K562 (cell line): ENCODE measurements at regions not wholly inside any gene's neighbourhood (a gene's known extent, or its start where the extent isn't known, plus 50 kb on each side); places are given as distances from the start of the nearest gene placed in this dataset.

Experiments used
- CBX2 ChIP-seq: fragments of 200-600 bp; sonication (generic); IDR thresholded peaks from one replicate; pipeline ENCODE4 v1.6.1; 2012; ENCODE audit warnings: mild to moderate bottlenecking, low read length, inconsistent platforms; ENCODE audit not compliant: insufficient read depth, poor library complexity, severe bottlenecking
- CEBPB ChIP-seq: fragments of 450-650 bp; IDR thresholded peaks from 2 replicates; pipeline ENCODE4 v1.6.1; 2016; ENCODE audit warnings: missing genetic modification characterization, missing compliant biosample characterization
- CHD4 ChIP-seq: fragments of 200-600 bp; sonication (generic); IDR thresholded peaks from 3 replicates; pipeline ENCODE4 v1.6.1; 2012; ENCODE audit warnings: low read depth, mild to moderate bottlenecking, mixed read lengths, low read length, inconsistent platforms; ENCODE audit not compliant: insufficient read depth, insufficient replicate concordance, poor library complexity, severe bottlenecking
- DMBX1 ChIP-seq: fragments of 250-450 bp; sonication (Bioruptor Pico); IDR thresholded peaks from 2 replicates; pipeline ENCODE4 v1.8.0; 2022; ENCODE audit warnings: inconsistent platforms, mild to moderate bottlenecking, moderate library complexity, borderline replicate concordance
- FOXJ2 ChIP-seq: fragments of 200-800 bp; sonication (Bioruptor generic); IDR thresholded peaks from 2 replicates; pipeline ENCODE4 v1.6.1; 2016; ENCODE audit warnings: missing genetic modification characterization, missing compliant biosample characterization
- KLF10 ChIP-seq: fragments of 250-450 bp; sonication (Bioruptor Pico); IDR thresholded peaks from 2 replicates; pipeline ENCODE4 v1.6.1; 2021; ENCODE audit warnings: matching md5 sums
- LCOR ChIP-seq: sonication (generic); formaldehyde crosslinking; IDR thresholded peaks from 2 replicates; pipeline ENCODE4 v1.8.0; 2022; ENCODE audit warnings: mild to moderate bottlenecking, missing genetic modification reagents
- NFIC ChIP-seq: fragments of 450-650 bp; IDR thresholded peaks from 2 replicates; pipeline ENCODE4 v1.6.1; 2017; ENCODE audit warnings: mild to moderate bottlenecking, inconsistent platforms
- POLR3A ChIP-seq: IDR thresholded peaks from 2 replicates; pipeline ENCODE4 v1.6.1; 2011; ENCODE audit warnings: borderline replicate concordance, mild to moderate bottlenecking, moderate library complexity; ENCODE audit not compliant: insufficient read length, insufficient read depth; ENCODE audit errors: extremely low read depth
- SMARCE1 ChIP-seq: fragments of 450-650 bp; IDR thresholded peaks from 2 replicates; pipeline ENCODE4 v1.7.1; 2016; ENCODE audit warnings: mild to moderate bottlenecking
- SPI1 ChIP-seq: IDR thresholded peaks from 2 replicates; pipeline ENCODE4 v1.6.1; 2011; ENCODE audit warnings: low read depth, low read length, control low read depth, borderline replicate concordance
- SREBF1 ChIP-seq: fragments of 150-350 bp; IDR thresholded peaks from 2 replicates; pipeline ENCODE4 v1.6.1; 2014; ENCODE audit warnings: antibody characterized with exemption, low read depth, low read length, borderline replicate concordance
- SUPT5H ChIP-seq: fragments of 450-650 bp; IDR thresholded peaks from 2 replicates; pipeline ENCODE4 v1.6.1; 2016
- U2AF1 ChIP-seq: fragments of 200-400 bp; formaldehyde crosslinking; optimal IDR thresholded peaks from 2 replicates; pipeline ENCODE3; 2017; ENCODE audit warnings: mild to moderate bottlenecking, low read depth, low read length, moderate library complexity
- ZNF121 ChIP-seq: sonication (generic); formaldehyde crosslinking; conservative IDR thresholded peaks from 2 replicates; pipeline ENCODE4 v1.8.0; 2022; ENCODE audit warnings: missing genetic modification reagents
- ZNF311 ChIP-seq: fragments of 250-450 bp; sonication (Bioruptor Pico); IDR thresholded peaks from 2 replicates; pipeline ENCODE4 v1.4.0; 2020; ENCODE audit warnings: mild to moderate bottlenecking, moderate library complexity
- ZNF586 ChIP-seq: fragments of 450-650 bp; formaldehyde crosslinking; conservative IDR thresholded peaks from 2 replicates; pipeline ENCODE4 v1.4.0; 2020; ENCODE audit warnings: mild to moderate bottlenecking, moderate library complexity
- ZNF707 ChIP-seq: fragments of 250-450 bp; sonication (Bioruptor Pico); conservative IDR thresholded peaks from 2 replicates; pipeline ENCODE4 v1.8.0; 2022; ENCODE audit warnings: inconsistent platforms, mild to moderate bottlenecking, moderate library complexity
- ZNF75A ChIP-seq: fragments of 450-650 bp; formaldehyde crosslinking; IDR thresholded peaks from 2 replicates; pipeline ENCODE4 v1.4.0; 2020; ENCODE audit warnings: mild to moderate bottlenecking
- TF ChIP-seq, protein P1 (sequence below): sonication (generic); formaldehyde crosslinking; IDR thresholded peaks from 2 replicates; pipeline ENCODE4 v1.8.1; 2023; ENCODE audit warnings: mild to moderate bottlenecking, missing genetic modification reagents, moderate library complexity
- TF ChIP-seq, protein P2 (sequence below): fragments of 150-350 bp; conservative IDR thresholded peaks from 2 replicates; pipeline ENCODE4 v1.6.1; 2014; ENCODE audit warnings: low read length
- TF ChIP-seq, protein P3 (sequence below): fragments of 450-650 bp; formaldehyde crosslinking; IDR thresholded peaks from 2 replicates; pipeline ENCODE4 v1.4.0; 2020; ENCODE audit warnings: mild to moderate bottlenecking
- TF ChIP-seq, protein P4 (sequence below), 2 experiments: fragments of 200-800 bp in 1 of 2; sonication (Bioruptor generic) in 1 of 2; sonication (generic) in 1 of 2; formaldehyde crosslinking in 1 of 2; IDR thresholded peaks in 1 of 2; conservative IDR thresholded peaks in 1 of 2; 2 replicates each; pipeline versions ENCODE4 v1.5.0 to v1.6.1; 2016 to 2020; ENCODE audit warnings: missing compliant biosample characterization in 1 of 2, missing genetic modification characterization in 1 of 2, missing genetic modification reagents in 1 of 2

DNA sequence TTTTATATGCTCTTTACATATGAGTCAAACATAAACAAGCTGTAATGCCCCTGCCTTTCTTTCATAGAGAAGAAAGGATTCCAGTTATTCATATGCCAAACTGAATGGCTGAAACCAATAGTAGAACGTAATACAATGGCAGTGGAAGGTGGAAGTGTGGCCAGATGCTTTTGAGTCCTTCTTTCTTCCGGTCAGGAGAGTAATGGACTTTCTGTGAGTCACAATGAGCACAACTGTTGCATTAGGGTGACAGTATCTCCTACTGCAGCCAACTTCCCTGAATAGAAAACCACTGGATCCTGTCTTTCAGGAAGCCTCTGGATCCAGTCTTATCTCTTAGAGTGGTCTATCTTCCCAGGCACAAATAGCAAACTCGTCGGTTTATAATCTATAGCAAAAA, 855.2 kb downstream of the MAT2B start (continued):
- TF ChIP-seq NFIC (no peak), CHD4 (no peak), SREBF1 (no peak), CBX2 (no peak), CEBPB (0 out of 2 replicates have a peak, but pooled peaks have one; percentile 15), ZNF311 (CRISPR knock-in tag) (no peak), LCOR (no peak), SUPT5H (no peak), ZNF707 (no peak), DMBX1 (CRISPR knock-in tag) (peak; percentile 56; the same call in 1 of the 2 replicates), ZNF121 (CRISPR knock-in tag) (no peak), ZNF75A (CRISPR knock-in tag) (no peak), POLR3A (no peak), SMARCE1 (peak; percentile 75), KLF10 (CRISPR knock-in tag) (no peak), U2AF1 (no peak), ZNF586 (no peak), SPI1 (no peak), FOXJ2 (tag) (no peak)
- TF ChIP-seq, protein P1, sequence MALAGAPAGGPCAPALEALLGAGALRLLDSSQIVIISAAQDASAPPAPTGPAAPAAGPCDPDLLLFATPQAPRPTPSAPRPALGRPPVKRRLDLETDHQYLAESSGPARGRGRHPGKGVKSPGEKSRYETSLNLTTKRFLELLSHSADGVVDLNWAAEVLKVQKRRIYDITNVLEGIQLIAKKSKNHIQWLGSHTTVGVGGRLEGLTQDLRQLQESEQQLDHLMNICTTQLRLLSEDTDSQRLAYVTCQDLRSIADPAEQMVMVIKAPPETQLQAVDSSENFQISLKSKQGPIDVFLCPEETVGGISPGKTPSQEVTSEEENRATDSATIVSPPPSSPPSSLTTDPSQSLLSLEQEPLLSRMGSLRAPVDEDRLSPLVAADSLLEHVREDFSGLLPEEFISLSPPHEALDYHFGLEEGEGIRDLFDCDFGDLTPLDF (CRISPR knock-in tag) = no peak
- TF ChIP-seq, protein P2, sequence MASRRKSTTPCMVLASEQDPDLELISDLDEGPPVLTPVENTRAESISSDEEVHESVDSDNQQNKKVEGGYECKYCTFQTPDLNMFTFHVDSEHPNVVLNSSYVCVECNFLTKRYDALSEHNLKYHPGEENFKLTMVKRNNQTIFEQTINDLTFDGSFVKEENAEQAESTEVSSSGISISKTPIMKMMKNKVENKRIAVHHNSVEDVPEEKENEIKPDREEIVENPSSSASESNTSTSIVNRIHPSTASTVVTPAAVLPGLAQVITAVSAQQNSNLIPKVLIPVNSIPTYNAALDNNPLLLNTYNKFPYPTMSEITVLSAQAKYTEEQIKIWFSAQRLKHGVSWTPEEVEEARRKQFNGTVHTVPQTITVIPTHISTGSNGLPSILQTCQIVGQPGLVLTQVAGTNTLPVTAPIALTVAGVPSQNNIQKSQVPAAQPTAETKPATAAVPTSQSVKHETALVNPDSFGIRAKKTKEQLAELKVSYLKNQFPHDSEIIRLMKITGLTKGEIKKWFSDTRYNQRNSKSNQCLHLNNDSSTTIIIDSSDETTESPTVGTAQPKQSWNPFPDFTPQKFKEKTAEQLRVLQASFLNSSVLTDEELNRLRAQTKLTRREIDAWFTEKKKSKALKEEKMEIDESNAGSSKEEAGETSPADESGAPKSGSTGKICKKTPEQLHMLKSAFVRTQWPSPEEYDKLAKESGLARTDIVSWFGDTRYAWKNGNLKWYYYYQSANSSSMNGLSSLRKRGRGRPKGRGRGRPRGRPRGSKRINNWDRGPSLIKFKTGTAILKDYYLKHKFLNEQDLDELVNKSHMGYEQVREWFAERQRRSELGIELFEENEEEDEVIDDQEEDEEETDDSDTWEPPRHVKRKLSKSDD = no peak
- TF ChIP-seq, protein P3, sequence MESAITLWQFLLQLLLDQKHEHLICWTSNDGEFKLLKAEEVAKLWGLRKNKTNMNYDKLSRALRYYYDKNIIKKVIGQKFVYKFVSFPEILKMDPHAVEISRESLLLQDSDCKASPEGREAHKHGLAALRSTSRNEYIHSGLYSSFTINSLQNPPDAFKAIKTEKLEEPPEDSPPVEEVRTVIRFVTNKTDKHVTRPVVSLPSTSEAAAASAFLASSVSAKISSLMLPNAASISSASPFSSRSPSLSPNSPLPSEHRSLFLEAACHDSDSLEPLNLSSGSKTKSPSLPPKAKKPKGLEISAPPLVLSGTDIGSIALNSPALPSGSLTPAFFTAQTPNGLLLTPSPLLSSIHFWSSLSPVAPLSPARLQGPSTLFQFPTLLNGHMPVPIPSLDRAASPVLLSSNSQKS (CRISPR knock-in tag) = no peak
- TF ChIP-seq, protein P4, sequence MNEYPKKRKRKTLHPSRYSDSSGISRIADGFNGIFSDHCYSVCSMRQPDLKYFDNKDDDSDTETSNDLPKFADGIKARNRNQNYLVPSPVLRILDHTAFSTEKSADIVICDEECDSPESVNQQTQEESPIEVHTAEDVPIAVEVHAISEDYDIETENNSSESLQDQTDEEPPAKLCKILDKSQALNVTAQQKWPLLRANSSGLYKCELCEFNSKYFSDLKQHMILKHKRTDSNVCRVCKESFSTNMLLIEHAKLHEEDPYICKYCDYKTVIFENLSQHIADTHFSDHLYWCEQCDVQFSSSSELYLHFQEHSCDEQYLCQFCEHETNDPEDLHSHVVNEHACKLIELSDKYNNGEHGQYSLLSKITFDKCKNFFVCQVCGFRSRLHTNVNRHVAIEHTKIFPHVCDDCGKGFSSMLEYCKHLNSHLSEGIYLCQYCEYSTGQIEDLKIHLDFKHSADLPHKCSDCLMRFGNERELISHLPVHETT (CRISPR knock-in tag; conservative IDR thresholded peaks at IDR 0.05 in 1 of 2, IDR thresholded peaks at IDR 0.05 in 1 of 2) = no peak
